Activated T-cell treated with anti-CD3 and anti-CD28 coated beads for 1 hour (primary cell): ENCODE measurements at regions not wholly inside any gene's neighbourhood (a gene's known extent, or its start where the extent isn't known, plus 50 kb on each side); places are given as distances from the start of the nearest gene placed in this dataset.
"Not testable (repeated sequence)": the region's sequence is repeated elsewhere in the genome, so short reads cannot be mapped to it uniquely, and the experiment has no call there.

Experiments
- DNase-seq: peaks from one replicate; pipeline ENCODE4 v3.0.0-alpha.2; 2020; ENCODE audit warnings: low read depth

GRCh38 chr1:244297087-244297486 lies 154.6 kb downstream of the ADSS2 start:
- no peak for DNase-seq

DNA sequence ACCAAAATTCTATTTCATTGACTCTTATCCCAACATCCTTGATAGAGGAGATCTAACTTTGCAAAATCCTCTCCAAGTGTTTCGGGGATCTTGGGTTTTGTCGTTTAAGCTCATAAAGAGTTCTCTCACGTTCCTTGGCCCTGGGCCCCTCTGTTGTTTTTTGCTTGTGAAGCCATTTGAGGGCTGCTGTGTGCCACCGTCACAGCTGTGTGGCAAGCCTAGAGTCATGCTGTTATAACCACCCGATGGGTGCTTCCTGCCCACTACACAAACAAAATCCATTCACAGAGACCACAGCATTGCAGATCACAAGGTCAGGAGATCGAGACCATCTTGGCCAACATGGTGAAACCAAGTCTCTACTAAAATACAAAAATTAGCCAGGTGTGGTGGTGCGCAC lies 154.1 kb downstream of the ADSS2 start:
- DNase-seq, result no peak

DNA sequence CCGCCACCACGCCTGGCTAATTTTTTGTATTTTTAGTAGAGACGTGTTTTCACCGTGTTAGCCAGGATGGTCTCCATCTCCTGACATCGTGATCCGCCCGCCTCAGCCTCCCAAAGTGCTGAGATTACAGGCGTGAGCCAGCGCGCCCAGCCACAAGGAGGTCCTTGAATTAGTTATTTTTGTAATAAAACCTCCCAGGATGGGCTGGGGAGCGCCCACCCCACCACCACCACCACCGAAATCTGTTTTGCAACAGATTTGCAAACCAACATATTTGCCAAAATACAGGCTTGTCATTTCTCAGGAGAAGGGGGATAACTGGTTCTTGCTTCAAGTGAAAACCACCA lies 151.7 kb downstream of the ADSS2 start:
- DNase-seq, result not testable (repeated sequence)

DNA sequence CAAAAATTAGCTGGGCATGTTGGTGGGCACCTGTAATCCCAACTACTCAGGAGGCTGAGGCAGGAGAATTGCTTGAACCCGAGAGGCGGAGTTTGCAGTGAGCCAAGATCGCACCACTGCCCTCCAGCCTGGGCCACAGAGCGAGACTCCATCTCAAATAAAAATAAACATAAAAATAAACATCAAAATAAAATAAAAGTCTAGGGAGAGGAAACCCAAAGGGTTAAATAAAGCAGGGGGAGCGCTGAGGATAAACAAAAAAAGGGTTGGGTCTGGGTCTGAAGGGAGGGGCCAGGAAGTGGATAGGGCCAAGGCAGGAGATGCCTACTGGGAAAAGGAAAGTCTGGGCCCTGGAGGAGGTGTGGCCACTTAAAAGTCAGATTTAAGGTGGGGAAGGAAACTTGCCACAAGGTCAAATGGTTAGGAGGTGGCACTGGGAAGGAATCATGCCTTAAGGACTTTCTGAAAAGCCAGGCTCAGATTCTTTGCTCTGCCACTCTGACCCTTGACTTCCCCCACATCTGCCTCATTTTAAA lies 150.0 kb downstream of the ADSS2 start:
- no peak for DNase-seq

GRCh38 chr1:244302876-244303609 lies 148.7 kb downstream of the ADSS2 start:
- no peak for DNase-seq

- no peak for DNase-seq
Observed at GRCh38 chr1:244303610-244303969, 148.1 kb downstream of the ADSS2 start.

GRCh38 chr1:244304156-244304555 lies 147.6 kb downstream of the ADSS2 start:
- no peak for DNase-seq

GRCh38 chr1:244304656-244305055 lies 147.1 kb downstream of the ADSS2 start:
- no peak for DNase-seq

DNA sequence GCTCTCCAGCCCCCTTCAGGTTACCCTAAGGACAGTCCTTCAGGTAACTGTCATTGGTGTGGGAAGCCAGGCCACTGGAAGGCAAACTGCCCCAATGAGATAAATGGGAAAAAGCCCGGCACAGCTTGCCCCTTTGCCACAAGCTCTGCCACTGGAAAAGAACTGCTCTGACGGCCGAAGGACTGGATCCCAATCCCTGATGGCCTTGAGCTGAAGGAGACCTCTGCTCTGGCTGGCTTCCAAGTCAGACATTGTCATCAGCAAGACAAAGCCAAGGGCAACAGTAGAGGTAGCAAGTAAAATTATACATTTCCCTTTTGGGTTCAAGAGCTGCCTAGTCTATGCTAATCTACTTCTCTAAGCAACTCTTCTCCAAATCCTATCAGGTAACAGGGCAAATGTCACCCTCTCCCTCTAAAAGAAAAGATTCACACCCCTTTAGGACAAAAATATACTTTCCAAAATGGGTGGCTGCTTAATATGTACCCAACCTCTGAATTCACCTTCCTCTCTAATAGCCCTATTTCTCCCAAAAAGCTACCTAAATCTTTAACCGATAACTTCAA lies 145.8 kb downstream of the ADSS2 start:
- DNase-seq, result no peak

GRCh38 chr1:244306544-244306943 lies 145.2 kb downstream of the ADSS2 start:
- no peak for DNase-seq

DNA sequence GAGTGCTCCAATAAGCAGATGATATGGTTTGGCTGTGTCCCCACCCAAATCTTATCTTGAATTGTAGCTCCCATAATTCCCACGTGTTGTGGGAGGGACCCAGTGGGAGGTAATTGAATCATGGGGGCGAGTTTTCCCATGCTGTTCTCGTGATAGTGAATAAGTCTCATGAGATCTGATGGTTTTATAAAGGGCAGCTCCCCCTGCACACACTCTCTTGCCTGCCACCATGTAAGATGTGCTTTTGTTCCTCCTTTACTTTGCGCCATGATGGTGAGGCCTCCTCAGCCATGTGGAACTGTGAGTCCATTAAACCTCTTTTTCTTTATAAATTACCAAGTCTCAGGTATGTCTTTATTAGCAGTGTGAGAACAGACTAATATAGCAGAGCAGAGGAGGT lies 142.5 kb downstream of the ADSS2 start:
- not testable (repeated sequence) for DNase-seq

DNA sequence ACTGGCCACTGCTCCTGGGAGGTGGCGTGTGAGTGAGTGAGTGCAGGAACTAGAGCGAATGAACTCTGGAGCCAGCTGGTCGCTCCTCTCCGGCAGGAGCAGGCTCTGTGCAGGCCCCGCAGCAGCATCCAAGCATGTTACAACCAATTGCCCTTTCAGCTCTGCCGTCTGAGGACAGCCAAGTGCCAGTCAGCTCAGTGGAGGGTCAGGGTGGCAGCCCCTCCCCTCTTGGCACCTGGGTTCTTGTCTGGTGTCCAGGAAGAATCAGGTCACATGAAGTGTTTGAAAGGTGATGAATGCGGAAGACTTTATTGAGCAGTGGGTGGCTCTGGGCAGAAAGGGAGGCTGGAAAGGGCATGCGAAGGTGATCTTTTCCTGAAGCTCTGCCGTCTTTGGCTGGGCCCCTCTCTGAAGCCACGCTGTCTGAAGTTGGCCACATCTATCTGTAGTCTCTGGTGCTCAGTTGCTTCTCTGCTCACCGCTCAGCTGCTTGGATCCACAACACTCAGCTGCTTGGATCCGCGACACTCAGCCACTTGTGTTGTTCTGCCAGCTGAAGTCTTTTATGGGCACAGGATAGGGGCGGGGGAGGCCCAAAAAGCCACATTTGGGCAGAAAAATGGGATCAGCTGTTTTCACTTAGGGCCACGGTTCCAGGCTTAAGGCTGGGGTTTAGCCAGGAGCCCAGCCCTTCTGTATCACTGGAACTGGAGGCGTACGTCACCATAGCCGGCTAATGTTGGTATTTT lies 139.8 kb downstream of the ADSS2 start:
- DNase-seq, result no peak

DNA sequence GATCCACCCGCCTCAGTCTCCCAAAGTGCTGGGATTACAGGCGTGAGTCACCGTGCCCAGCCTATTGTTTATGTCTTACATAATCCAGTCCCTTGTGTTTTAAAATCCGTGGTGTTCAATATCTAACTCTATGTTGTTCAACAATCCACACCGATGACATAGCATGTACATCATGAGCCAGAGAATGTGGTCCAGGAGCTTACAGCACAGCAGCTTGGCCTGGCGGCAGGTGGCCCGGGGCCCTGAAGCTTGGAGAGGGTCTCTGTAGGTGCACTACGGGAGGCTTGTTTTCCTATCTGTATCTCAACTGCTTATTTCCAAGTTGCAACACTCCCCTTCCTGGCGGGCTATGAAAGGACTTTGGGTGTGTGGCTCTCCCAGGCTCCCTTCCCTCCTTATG lies 138.4 kb downstream of the ADSS2 start:
- DNase-seq, result no peak

- no peak for DNase-seq
Observed at GRCh38 chr1:244314921-244315559, 136.7 kb downstream of the ADSS2 start.

- no peak for DNase-seq
Observed at GRCh38 chr1:244315996-244316395, 135.7 kb downstream of the ADSS2 start.

DNA sequence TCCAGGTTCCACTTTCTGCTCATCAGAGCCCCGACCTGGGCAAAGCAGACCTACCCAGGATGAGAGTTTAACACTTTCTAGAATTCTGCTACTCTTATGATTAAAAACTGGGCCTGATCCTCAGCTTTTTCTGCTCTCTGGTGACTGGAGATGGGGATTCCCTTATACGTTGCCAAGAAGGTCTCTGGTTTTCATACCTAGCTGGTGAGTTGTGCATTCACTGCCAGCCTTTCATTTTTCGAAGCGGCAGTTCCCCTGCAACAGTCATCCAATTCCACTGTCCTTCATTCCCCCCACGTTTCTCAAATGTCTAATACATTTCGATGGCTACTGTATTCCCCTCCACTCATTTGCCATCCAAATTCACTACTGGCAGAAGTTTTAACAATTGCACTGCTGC lies 135.3 kb downstream of the ADSS2 start:
- DNase-seq, result no peak

- no peak for DNase-seq
Observed at GRCh38 chr1:244316986-244317655, 134.6 kb downstream of the ADSS2 start.

- DNase-seq, result no peak
Observed at GRCh38 chr1:244318078-244318477, 133.6 kb downstream of the ADSS2 start.

GRCh38 chr1:244318512-244318911 lies 133.2 kb downstream of the ADSS2 start:
- DNase-seq, result no peak

- no peak for DNase-seq
Observed at GRCh38 chr1:244319283-244320132, 132.2 kb downstream of the ADSS2 start.

- no peak for DNase-seq
Observed at GRCh38 chr1:244322181-244322580, 129.5 kb downstream of the ADSS2 start.
